Esophagus muscularis mucosa (tissue), 3 donors: ENCODE measurements at regions not wholly inside any gene's neighbourhood (a gene's known extent, or its start where the extent isn't known, plus 50 kb on each side); places are given as distances from the start of the nearest gene placed in this dataset.

ENCODE experiments used
- EP300 ChIP-seq: sonication (generic); formaldehyde crosslinking; IDR thresholded peaks from one replicate; pipeline ENCODE4 v1.6.1; 2017; ENCODE audit warnings: antibody characterized with exemption
- TF ChIP-seq, protein P1 (sequence below), 3 experiments: fragments of 200-600 bp in 2 of 3; fragments of 450-650 bp in 1 of 3; sonication (generic) in 2 of 3; IDR thresholded peaks; one replicate each; pipeline ENCODE4 v1.5.1; 2017 to 2019; ENCODE audit warnings: antibody characterized with exemption in 3 of 3, mild to moderate bottlenecking in 2 of 3, moderate library complexity in 1 of 3

DNA sequence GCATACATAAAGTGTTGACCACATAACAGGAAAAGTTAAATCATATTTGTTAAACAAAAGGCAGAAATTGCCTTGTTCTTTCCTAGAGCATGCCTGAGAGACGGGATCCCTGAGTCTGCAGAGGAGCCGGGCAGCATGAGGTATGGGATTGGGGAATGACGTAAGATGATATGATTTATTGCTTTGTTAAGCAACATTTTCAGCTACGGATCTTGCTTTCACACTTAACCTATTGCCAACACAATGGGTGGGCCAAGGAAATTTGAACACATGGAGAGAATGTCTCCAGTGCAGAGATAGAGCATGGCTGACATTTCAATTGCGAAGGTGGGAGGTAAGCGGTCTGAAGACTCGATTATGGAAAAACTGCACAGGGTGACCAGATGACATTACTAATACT, 76.7 kb downstream of the EMX2 start:
- TF ChIP-seq, protein P1, sequence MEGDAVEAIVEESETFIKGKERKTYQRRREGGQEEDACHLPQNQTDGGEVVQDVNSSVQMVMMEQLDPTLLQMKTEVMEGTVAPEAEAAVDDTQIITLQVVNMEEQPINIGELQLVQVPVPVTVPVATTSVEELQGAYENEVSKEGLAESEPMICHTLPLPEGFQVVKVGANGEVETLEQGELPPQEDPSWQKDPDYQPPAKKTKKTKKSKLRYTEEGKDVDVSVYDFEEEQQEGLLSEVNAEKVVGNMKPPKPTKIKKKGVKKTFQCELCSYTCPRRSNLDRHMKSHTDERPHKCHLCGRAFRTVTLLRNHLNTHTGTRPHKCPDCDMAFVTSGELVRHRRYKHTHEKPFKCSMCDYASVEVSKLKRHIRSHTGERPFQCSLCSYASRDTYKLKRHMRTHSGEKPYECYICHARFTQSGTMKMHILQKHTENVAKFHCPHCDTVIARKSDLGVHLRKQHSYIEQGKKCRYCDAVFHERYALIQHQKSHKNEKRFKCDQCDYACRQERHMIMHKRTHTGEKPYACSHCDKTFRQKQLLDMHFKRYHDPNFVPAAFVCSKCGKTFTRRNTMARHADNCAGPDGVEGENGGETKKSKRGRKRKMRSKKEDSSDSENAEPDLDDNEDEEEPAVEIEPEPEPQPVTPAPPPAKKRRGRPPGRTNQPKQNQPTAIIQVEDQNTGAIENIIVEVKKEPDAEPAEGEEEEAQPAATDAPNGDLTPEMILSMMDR (IDR thresholded peaks at IDR 0.05): no peak
- TF ChIP-seq EP300: no peak
